ENCODE measurements at regions not wholly inside any gene's neighbourhood (a gene's known extent, or its start where the extent isn't known, plus 50 kb on each side); places are given as distances from the start of the nearest gene placed in this dataset.

- DNase-seq (ENCODE audit: extremely low read depth in 1 of 4, low spot score in 3 of 4) (no peak), ATAC-seq (no peak), FAIRE-seq (no peak)
- peaks cover 0 to 4% of the 10 kb centered on the region in 2 experiments; a peak in 1 of 5 replicates for H3K27me3 ChIP-seq (ENCODE audit: control insufficient read depth in 2 of 2, insufficient read depth in 2 of 2, low read length in 2 of 2)
- H3K4me2 ChIP-seq (ENCODE audit: insufficient read depth, low read length): no peak overlapping the region
- H4K20me1 ChIP-seq (replicated peaks; ENCODE audit: control insufficient read depth, insufficient read depth, low read length): no peaks in the 10 kb centered on the region
- H3K79me2 ChIP-seq (ENCODE audit: control insufficient read depth, insufficient read depth, low read length): no peaks in the 10 kb centered on the region
- no peak for TF ChIP-seq ZNF592 (IDR thresholded peaks at IDR 0.05)
- TF ChIP-seq, protein P1, sequence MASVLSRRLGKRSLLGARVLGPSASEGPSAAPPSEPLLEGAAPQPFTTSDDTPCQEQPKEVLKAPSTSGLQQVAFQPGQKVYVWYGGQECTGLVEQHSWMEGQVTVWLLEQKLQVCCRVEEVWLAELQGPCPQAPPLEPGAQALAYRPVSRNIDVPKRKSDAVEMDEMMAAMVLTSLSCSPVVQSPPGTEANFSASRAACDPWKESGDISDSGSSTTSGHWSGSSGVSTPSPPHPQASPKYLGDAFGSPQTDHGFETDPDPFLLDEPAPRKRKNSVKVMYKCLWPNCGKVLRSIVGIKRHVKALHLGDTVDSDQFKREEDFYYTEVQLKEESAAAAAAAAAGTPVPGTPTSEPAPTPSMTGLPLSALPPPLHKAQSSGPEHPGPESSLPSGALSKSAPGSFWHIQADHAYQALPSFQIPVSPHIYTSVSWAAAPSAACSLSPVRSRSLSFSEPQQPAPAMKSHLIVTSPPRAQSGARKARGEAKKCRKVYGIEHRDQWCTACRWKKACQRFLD (CRISPR knock-in tag; IDR thresholded peaks at IDR 0.05): no peak
- TF ChIP-seq ERF (CRISPR knock-in tag; IDR thresholded peaks at IDR 0.05): no peak
- in situ Hi-C loops (cut with MboI): no loop called here
- H3K9ac ChIP-seq (ENCODE audit: insufficient read depth in 1 of 2, low read depth in 2 of 2, low read length in 2 of 2): no peak overlapping the region
- no peak overlapping the region for H3K27ac ChIP-seq (ENCODE audit: extremely low read depth, low read depth, low read length)
- ChIA-PET CTCF (ENCODE audit: low intra/inter-chr PET ratio) (no interaction called here), POLR2A (interaction anchor here (0.7 kb wide), 2 partner anchors 933 to 1091 kb away, joined by 3 read pairs; no protein-coding TSS in a partner anchor)
- WGBS (ENCODE audit: insufficient coverage, low coverage, missing lambda C conversion rate): 0% methylated on average over 4 of the region's 7 CpGs
- no TSS peak for BruUV-seq (replicated peaks)
- H3K4me3 ChIP-seq: no peak overlapping the region
- H2AFZ ChIP-seq (ENCODE audit: low read depth, low read length): no peak overlapping the region
- no peaks in the 10 kb centered on the region for H3K36me3 ChIP-seq (ENCODE audit: control insufficient read depth, insufficient read depth, low read length)
- no peaks in the 10 kb centered on the region for H3K9me3 ChIP-seq (replicated peaks; ENCODE audit: control insufficient read depth, insufficient read depth, low read depth, low read length)
- intact Hi-C loops (cut with micrococcal nuclease): no loop called here
- H3K9me1 ChIP-seq (ENCODE audit: control insufficient read depth, insufficient read depth, low read length): no peaks in the 10 kb centered on the region
- H3K4me1 ChIP-seq (replicated peaks in 1 of 2; ENCODE audit: control insufficient read depth in 2 of 2, insufficient read depth in 2 of 2, low read length in 2 of 2): no peaks in the 10 kb centered on the region
Measured at GRCh38 chr13:26882731-26883130, 122.1 kb upstream of the GPR12 start.

Data from K562 (cell line).